GM18868 (cell line): ENCODE measurements at regions not wholly inside any gene's neighbourhood (a gene's known extent, or its start where the extent isn't known, plus 50 kb on each side); places are given as distances from the start of the nearest gene placed in this dataset.
"Not testable (repeated sequence)": the region's sequence is repeated elsewhere in the genome, so short reads cannot be mapped to it uniquely, and the experiment has no call there.

ENCODE experiments used
- ATAC-seq: cut with Tn5 transposase; IDR thresholded peaks from one replicate; pipeline ENCODE4 v1.9.1; 2021; ENCODE audit warnings: mild to moderate bottlenecking, moderate library complexity; ENCODE audit not compliant: unreplicated experiment

- no peak for ATAC-seq
Measured at GRCh38 chr10:91080776-91081175, 139.7 kb upstream of the PCGF5 start.

GRCh38 chr10:91082447-91082846 lies 138.0 kb upstream of the PCGF5 start:
- no peak for ATAC-seq

- ATAC-seq: peak; percentile 66
Measured at GRCh38 chr10:91088300-91089140, 131.9 kb upstream of the PCGF5 start.

- peak; percentile 70 for ATAC-seq
Measured at GRCh38 chr10:91090761-91091529, 129.5 kb upstream of the PCGF5 start.

GRCh38 chr10:91091780-91092179 lies 128.7 kb upstream of the PCGF5 start:
- no peak for ATAC-seq

GRCh38 chr10:91096274-91096673 lies 124.2 kb upstream of the PCGF5 start:
- ATAC-seq: no peak

GRCh38 chr10:91097313-91097712 lies 123.2 kb upstream of the PCGF5 start:
- ATAC-seq: no peak

GRCh38 chr10:91098021-91098420 lies 122.4 kb upstream of the PCGF5 start:
- ATAC-seq: not testable (repeated sequence)

- peak; percentile 76 for ATAC-seq
Measured at GRCh38 chr10:91103384-91104192, 116.9 kb upstream of the PCGF5 start.

- ATAC-seq: peak; percentile 64
Measured at GRCh38 chr10:91104193-91105041, 116.0 kb upstream of the PCGF5 start.

- ATAC-seq: no peak
Measured at GRCh38 chr10:91105269-91105668, 115.2 kb upstream of the PCGF5 start.

GRCh38 chr10:91108820-91109219 lies 111.6 kb upstream of the PCGF5 start:
- ATAC-seq: no peak

GRCh38 chr10:91111060-91111459 lies 109.4 kb upstream of the PCGF5 start:
- ATAC-seq: no peak

GRCh38 chr10:91115618-91116390 lies 104.7 kb upstream of the PCGF5 start:
- no peak for ATAC-seq

- no peak for ATAC-seq
Measured at GRCh38 chr10:91117505-91117904, 103.0 kb upstream of the PCGF5 start.

GRCh38 chr10:91120348-91120747 lies 100.1 kb upstream of the PCGF5 start:
- ATAC-seq: no peak

GRCh38 chr10:91123261-91123660 lies 97.2 kb upstream of the PCGF5 start:
- no peak for ATAC-seq

- ATAC-seq: no peak
Measured at GRCh38 chr10:91124016-91124415, 96.4 kb upstream of the PCGF5 start.

GRCh38 chr10:91126471-91126870 lies 94.0 kb upstream of the PCGF5 start:
- no peak for ATAC-seq
